Right lobe of liver (tissue), 4 donors: ENCODE measurements at regions not wholly inside any gene's neighbourhood (a gene's known extent, or its start where the extent isn't known, plus 50 kb on each side); places are given as distances from the start of the nearest gene placed in this dataset.

Experiments used
- CTCF ChIP-seq, 4 donors: fragments of 200-600 bp in 3 of 4; fragments of 450-650 bp in 1 of 4; IDR thresholded peaks; one replicate each; pipeline versions ENCODE4 v1.5.1 to v1.8.0; 2016 to 2022; ENCODE audit warnings: antibody characterized with exemption in 4 of 4, mild to moderate bottlenecking in 2 of 4
- POLR2A ChIP-seq: fragments of 450-650 bp; IDR thresholded peaks from one replicate; pipeline ENCODE4 v1.6.1; 2017; ENCODE audit warnings: antibody characterized with exemption, mild to moderate bottlenecking
- donor health status: DM: no; HTN: no; CAD: no.
- donor health status: DM: no; HTN: no; CAD: no.
- donor health status: DM: no; HTN: yes; CAD: no.

DNA sequence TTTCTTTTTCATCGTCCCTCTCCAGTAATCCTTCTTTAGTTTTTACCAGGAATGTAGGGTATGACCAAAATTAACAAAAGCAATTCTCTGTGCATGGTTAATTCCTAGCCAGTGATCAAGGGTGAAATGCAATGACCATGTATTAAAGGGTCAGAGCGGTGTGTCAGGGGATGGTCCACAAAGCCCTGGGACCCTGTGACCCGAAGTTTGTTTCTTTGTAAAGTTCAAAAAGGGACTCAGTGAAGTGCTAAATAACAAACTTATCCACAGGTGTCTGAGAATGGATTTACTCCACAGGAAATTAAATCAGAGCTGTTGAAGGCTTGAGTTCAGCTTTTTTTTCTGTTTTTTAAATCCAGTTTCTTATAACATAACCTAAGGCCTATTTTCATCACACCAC is 375.7 kb downstream of the GJA1 start:
- TF ChIP-seq CTCF (IDR thresholded peaks at IDR 0.05) (no peak), POLR2A (no peak)
